Astrocyte (in vitro differentiated cells and primary cell): ENCODE measurements at regions not wholly inside any gene's neighbourhood (a gene's known extent, or its start where the extent isn't known, plus 50 kb on each side); places are given as distances from the start of the nearest gene placed in this dataset.
A peak's percentile ranks its signal among the peaks of the same experiment; 100 is the strongest.

Source experiments
- DNase-seq: peaks from one replicate; pipeline ENCODE4 v3.0.0-alpha.2; 2010; ENCODE audit warnings: low read depth
- FAIRE-seq: peaks from 2 replicates; lab custom pipeline; 2011; peaks lifted over from hg19 to GRCh38; lab: Jason Lieb, UNC
- H2AFZ ChIP-seq: 2 replicates; pipeline ENCODE4 v1.6.0; 2012; ENCODE audit warnings: low read depth, low read length, inconsistent platforms
- H3K27ac ChIP-seq: 2 replicates; pipeline ENCODE4 v1.5.1; 2011; ENCODE audit warnings: low read depth, low read length, inconsistent platforms
- H3K27me3 ChIP-seq: 2 replicates; pipeline ENCODE4 v1.6.0; 2011; ENCODE audit warnings: low read length, inconsistent platforms; ENCODE audit not compliant: insufficient read depth
- H3K36me3 ChIP-seq: 2 replicates; pipeline ENCODE4 v1.5.1; 2011; ENCODE audit warnings: low read length, inconsistent platforms; ENCODE audit not compliant: insufficient read depth
- H3K4me1 ChIP-seq: 2 replicates; pipeline ENCODE4 v1.5.1; 2011; ENCODE audit warnings: low read length, inconsistent platforms; ENCODE audit not compliant: insufficient read depth
- H3K4me2 ChIP-seq: 2 replicates; pipeline ENCODE4 v1.6.0; 2012; ENCODE audit warnings: low read length, inconsistent platforms
- H3K4me3 ChIP-seq: 2 replicates; pipeline ENCODE4 v1.5.1; 2011; ENCODE audit warnings: low read depth, mild to moderate bottlenecking, low read length, inconsistent platforms; ENCODE audit not compliant: insufficient read depth
- H3K79me2 ChIP-seq: 2 replicates; pipeline ENCODE4 v1.6.0; 2012; ENCODE audit warnings: mild to moderate bottlenecking, low read length, inconsistent platforms; ENCODE audit not compliant: insufficient read depth
- H3K9ac ChIP-seq: 2 replicates; pipeline ENCODE4 v1.6.0; 2012; ENCODE audit warnings: mild to moderate bottlenecking, low read length, inconsistent platforms
- H3K9me3 ChIP-seq: 2 replicates; pipeline ENCODE4 v1.5.1; 2012; ENCODE audit warnings: low read depth, mild to moderate bottlenecking, low read length, inconsistent platforms; ENCODE audit not compliant: insufficient read depth
- H4K20me1 ChIP-seq: 2 replicates; pipeline ENCODE4 v1.6.0; 2012; ENCODE audit warnings: low read length, inconsistent platforms; ENCODE audit not compliant: insufficient read depth
- H3K27ac Mint-ChIP-seq: one replicate; pipeline ENCODE4 v1.8.0; 2021; ENCODE audit warnings: mild to moderate bottlenecking, mixed read lengths; ENCODE audit not compliant: unreplicated experiment
- H3K27me3 Mint-ChIP-seq: one replicate; pipeline ENCODE4 v1.8.0; 2021; ENCODE audit warnings: low read depth, mixed read lengths; ENCODE audit not compliant: unreplicated experiment
- H3K36me3 Mint-ChIP-seq: one replicate; pipeline ENCODE4 v1.8.0; 2021; ENCODE audit warnings: low read depth, mixed read lengths; ENCODE audit not compliant: unreplicated experiment
- H3K4me1 Mint-ChIP-seq: one replicate; pipeline ENCODE4 v1.8.0; 2021; ENCODE audit warnings: low read depth, mixed read lengths; ENCODE audit not compliant: unreplicated experiment
- H3K4me3 Mint-ChIP-seq: one replicate; pipeline ENCODE4 v1.8.0; 2021; ENCODE audit warnings: mild to moderate bottlenecking, moderate library complexity, mixed read lengths; ENCODE audit not compliant: unreplicated experiment
- H3K9me3 Mint-ChIP-seq: one replicate; pipeline ENCODE4 v1.8.0; 2021; ENCODE audit warnings: mild to moderate bottlenecking, mixed read lengths; ENCODE audit not compliant: unreplicated experiment
- CTCF ChIP-seq: IDR thresholded peaks from 2 replicates; pipeline ENCODE4 v1.5.1; 2011; ENCODE audit warnings: low read depth, mild to moderate bottlenecking, inconsistent platforms, low read length, moderate library complexity; ENCODE audit not compliant: insufficient read depth
- EZH2 ChIP-seq: IDR thresholded peaks from 2 replicates; pipeline ENCODE4 v1.6.1; 2012; ENCODE audit warnings: mild to moderate bottlenecking, low read length, inconsistent platforms; ENCODE audit not compliant: insufficient read depth

GRCh38 chrX:13123247-13123856 lies 78.9 kb upstream of the FAM9C start:
- no peak for TF ChIP-seq EZH2
- TF ChIP-seq CTCF, result no peak
- Histone ChIP-seq H3K27me3 (no peaks in the 10 kb centered on the region), H3K27ac (peak overlapping the region; percentile 80), H3K4me1 (peaks cover 30% of the 10 kb centered on the region), H2AFZ (peak overlapping the region; percentile 28), H3K9ac (peak overlapping the region; percentile 54), H3K9me3 (no peaks in the 10 kb centered on the region), H3K4me2 (peak overlapping the region; percentile 66), H3K79me2 (no peaks in the 10 kb centered on the region), H3K36me3 (no peaks in the 10 kb centered on the region), H3K4me3 (no peak overlapping the region), H4K20me1 (no peaks in the 10 kb centered on the region)
- FAIRE-seq (peak; percentile 96), DNase-seq (no peak)
- Mint-ChIP-seq H3K27ac (no peak overlapping the region), H3K4me1 (peaks cover 12% of the 10 kb centered on the region), H3K27me3 (no peaks in the 10 kb centered on the region), H3K36me3 (no peaks in the 10 kb centered on the region), H3K9me3 (no peaks in the 10 kb centered on the region), H3K4me3 (no peak overlapping the region)

GRCh38 chrX:13121020-13121555 lies 76.7 kb upstream of the FAM9C start:
- Histone ChIP-seq H3K36me3 (no peaks in the 10 kb centered on the region), H3K4me2 (no peak overlapping the region), H3K27me3 (no peaks in the 10 kb centered on the region), H3K79me2 (no peaks in the 10 kb centered on the region), H3K4me1 (peaks cover 26% of the 10 kb centered on the region), H3K9me3 (no peaks in the 10 kb centered on the region), H3K27ac (peak overlapping the region; percentile 77), H2AFZ (no peak overlapping the region), H4K20me1 (no peaks in the 10 kb centered on the region), H3K9ac (no peak overlapping the region), H3K4me3 (no peak overlapping the region)
- Mint-ChIP-seq H3K27ac (no peak overlapping the region), H3K4me3 (no peak overlapping the region), H3K36me3 (no peaks in the 10 kb centered on the region), H3K4me1 (peaks cover 10% of the 10 kb centered on the region), H3K9me3 (no peaks in the 10 kb centered on the region), H3K27me3 (no peaks in the 10 kb centered on the region)
- TF ChIP-seq CTCF (no peak), EZH2 (no peak)
- FAIRE-seq (no peak), DNase-seq (no peak)

GRCh38 chrX:13120017-13120416 lies 75.6 kb upstream of the FAM9C start:
- no peaks in the 10 kb centered on the region for H3K9me3 Mint-ChIP-seq
- peaks cover 10% of the 10 kb centered on the region for H3K4me1 Mint-ChIP-seq
- Histone ChIP-seq H3K27ac (peak overlapping the region; percentile 77), H3K9ac (peak overlapping the region; percentile 73), H3K4me3 (no peak overlapping the region), H3K79me2 (no peaks in the 10 kb centered on the region), H2AFZ (peak overlapping the region; percentile 34), H3K4me1 (peaks cover 25% of the 10 kb centered on the region), H4K20me1 (no peaks in the 10 kb centered on the region), H3K4me2 (peak overlapping the region; percentile 55), H3K36me3 (no peaks in the 10 kb centered on the region), H3K9me3 (no peaks in the 10 kb centered on the region), H3K27me3 (no peaks in the 10 kb centered on the region)
- H3K4me3 Mint-ChIP-seq, result no peak overlapping the region
- no peaks in the 10 kb centered on the region for H3K27me3 Mint-ChIP-seq
- peak; percentile 99 for FAIRE-seq
- TF ChIP-seq CTCF, result no peak
- TF ChIP-seq EZH2, result no peak
- peak; percentile 64 for DNase-seq
- peak overlapping the region; percentile 35 for H3K27ac Mint-ChIP-seq
- no peaks in the 10 kb centered on the region for H3K36me3 Mint-ChIP-seq
